PC-3 (cell line): ENCODE measurements at regions not wholly inside any gene's neighbourhood (a gene's known extent, or its start where the extent isn't known, plus 50 kb on each side); places are given as distances from the start of the nearest gene placed in this dataset.
"Not testable (repeated sequence)": the region's sequence is repeated elsewhere in the genome, so short reads cannot be mapped to it uniquely, and the experiment has no call there.

ENCODE experiments used
- CTCF ChIP-seq: fragments of 300-600 bp; sonication (generic); conservative IDR thresholded peaks from 2 replicates; pipeline ENCODE4 v1.5.1; 2017; ENCODE audit warnings: antibody characterized with exemption, low read depth, mild to moderate bottlenecking, low read length
- EZH2 ChIP-seq: fragments of 300-600 bp; sonication (generic); IDR thresholded peaks from one replicate; pipeline ENCODE4 v1.6.1; 2017; ENCODE audit warnings: antibody characterized with exemption, mild to moderate bottlenecking, low read length; ENCODE audit not compliant: unreplicated experiment
- EZH2phosphoT487 ChIP-seq: fragments of 300-600 bp; sonication (generic); IDR thresholded peaks from 2 replicates; pipeline ENCODE4 v1.6.1; 2018; ENCODE audit warnings: mild to moderate bottlenecking, antibody characterized with exemption, low read length, borderline replicate concordance

GRCh38 chr3:33970180-33970579, 171.8 kb downstream of the PDCD6IP start:
- not testable (repeated sequence) for TF ChIP-seq CTCF, EZH2phosphoT487, EZH2
